Natural killer cell (primary cell): ENCODE measurements at regions not wholly inside any gene's neighbourhood (a gene's known extent, or its start where the extent isn't known, plus 50 kb on each side); places are given as distances from the start of the nearest gene placed in this dataset.

Experiments
- ATAC-seq, 3 donors: fragments of 150-1000 bp in 2 of 3; fragments of 200-7000 bp in 1 of 3; cut with Tn5 transposase; 1 replicate in 1 of 3; 2 replicates in 2 of 3; pipeline ENCODE4 v1.10.0; 2021; ENCODE audit warnings: mild to moderate bottlenecking in 2 of 3, moderate library complexity in 2 of 3
- DNase-seq, 2 donors: peaks; one replicate each; pipeline versions ENCODE4 v3.0.0 to v3.0.0-alpha.2; 2013 to 2021; ENCODE audit warnings: mixed read lengths in 1 of 2
- H3K27ac ChIP-seq: one replicate; pipeline ENCODE4 v1.5.1; 2013; ENCODE audit warnings: mild to moderate bottlenecking, low read length
- H3K27me3 ChIP-seq: one replicate; pipeline ENCODE4 v1.6.1; 2013; ENCODE audit warnings: low read length; ENCODE audit not compliant: control insufficient read depth, insufficient read depth
- H3K36me3 ChIP-seq: one replicate; pipeline ENCODE4 v1.6.1; 2013; ENCODE audit warnings: low read length; ENCODE audit not compliant: control insufficient read depth, insufficient read depth
- H3K4me1 ChIP-seq: one replicate; pipeline ENCODE4 v1.6.1; 2013; ENCODE audit warnings: low read length; ENCODE audit not compliant: control insufficient read depth, insufficient read depth
- H3K4me3 ChIP-seq: one replicate; pipeline ENCODE4 v1.5.1; 2013; ENCODE audit warnings: low read length
- H3K9me3 ChIP-seq: one replicate; pipeline ENCODE4 v1.6.1; 2013; ENCODE audit warnings: low read length; ENCODE audit not compliant: control insufficient read depth, insufficient read depth
- H3K27ac Mint-ChIP-seq, 2 donors: one replicate each; pipeline ENCODE4 v1.8.0; 2022; ENCODE audit warnings: mild to moderate bottlenecking in 2 of 2, mixed read lengths in 2 of 2, moderate library complexity in 1 of 2
- H3K27me3 Mint-ChIP-seq, 2 donors: one replicate each; pipeline ENCODE4 v1.8.0; 2022; ENCODE audit warnings: low read depth in 2 of 2, mixed read lengths in 2 of 2
- H3K36me3 Mint-ChIP-seq: one replicate; pipeline ENCODE4 v1.8.0; 2022; ENCODE audit warnings: mixed read lengths
- H3K4me1 Mint-ChIP-seq, 2 donors: one replicate each; pipeline ENCODE4 v1.8.0; 2022; ENCODE audit warnings: mixed read lengths in 2 of 2
- H3K4me3 Mint-ChIP-seq: one replicate; pipeline ENCODE4 v1.8.0; 2022; ENCODE audit warnings: mild to moderate bottlenecking, moderate library complexity, mixed read lengths
- H3K9me3 Mint-ChIP-seq, 2 donors: one replicate each; pipeline ENCODE4 v1.8.0; 2022; ENCODE audit warnings: mixed read lengths in 2 of 2
- CTCF ChIP-seq: fragments of 200-600 bp; IDR thresholded peaks from one replicate; pipeline ENCODE4 v1.8.0; 2022; ENCODE audit warnings: antibody characterized with exemption
- WGBS: methylation state at CpG from one replicate; pipeline ENCODE4 v1.1.7; 2013; ENCODE audit warnings: missing lambda C conversion rate; ENCODE audit not compliant: insufficient coverage; 5-methylcytosine and 5-hydroxymethylcytosine counted together
- intact Hi-C: fragments of 100-400 bp; cut with micrococcal nuclease; formaldehyde crosslinking; loops from one replicate; pipeline ENCODE4 v1.14.2; 2022

GRCh38 chr10:129165770-129166169 is 301.3 kb upstream of the MGMT start:
- Mint-ChIP-seq H3K4me3 (no peak overlapping the region), H3K4me1 (no peaks in the 10 kb centered on the region)
- ATAC-seq = no peak

GRCh38 chr10:129168660-129169059 is 298.4 kb upstream of the MGMT start:
- Mint-ChIP-seq H3K27ac (no peak overlapping the region), H3K4me3 (no peak overlapping the region), H3K4me1 (no peaks in the 10 kb centered on the region), H3K36me3 (no peaks in the 10 kb centered on the region), H3K9me3 (no peaks in the 10 kb centered on the region), H3K27me3 (peaks cover 9 to 12% of the 10 kb centered on the region in 2 donors)
- WGBS = 100% methylated on average over 2 of the region's 4 CpGs
- Histone ChIP-seq H3K9me3 (no peaks in the 10 kb centered on the region), H3K4me3 (no peak overlapping the region), H3K27me3 (peaks cover 4% of the 10 kb centered on the region), H3K27ac (no peak overlapping the region), H3K36me3 (no peaks in the 10 kb centered on the region), H3K4me1 (no peaks in the 10 kb centered on the region)
- DNase-seq = no peak
- intact Hi-C loops = no loop called here
- no peak for ATAC-seq
- no peak for TF ChIP-seq CTCF

More at GRCh38 chr10:129165770-129166169, 301.3 kb upstream of the MGMT start:
- Histone ChIP-seq H3K4me3 (no peak overlapping the region), H3K36me3 (no peaks in the 10 kb centered on the region), H3K9me3 (no peaks in the 10 kb centered on the region), H3K27ac (no peak overlapping the region), H3K4me1 (no peaks in the 10 kb centered on the region), H3K27me3 (peaks cover 4% of the 10 kb centered on the region)
- H3K27ac Mint-ChIP-seq = no peak overlapping the region
- no peak for DNase-seq
- H3K36me3 Mint-ChIP-seq = no peaks in the 10 kb centered on the region
- intact Hi-C loops = no loop called here
- WGBS = 50% methylated on average over 1 of the region's 1 CpG
- H3K27me3 Mint-ChIP-seq = peaks cover 2 to 6% of the 10 kb centered on the region in 2 donors
- no peak for TF ChIP-seq CTCF
- H3K9me3 Mint-ChIP-seq = no peaks in the 10 kb centered on the region

GRCh38 chr10:129169115-129169514 is 297.9 kb upstream of the MGMT start:
- ATAC-seq (no peak), DNase-seq (no peak)
- no peak for TF ChIP-seq CTCF
- Histone ChIP-seq H3K27me3 (peaks cover 4% of the 10 kb centered on the region), H3K9me3 (no peaks in the 10 kb centered on the region), H3K4me3 (no peak overlapping the region), H3K36me3 (no peaks in the 10 kb centered on the region), H3K4me1 (no peaks in the 10 kb centered on the region), H3K27ac (no peak overlapping the region)
- H3K9me3 Mint-ChIP-seq = no peaks in the 10 kb centered on the region
- 86% methylated on average over 6 of the region's 6 CpGs for WGBS
- no peaks in the 10 kb centered on the region for H3K36me3 Mint-ChIP-seq
- intact Hi-C loops = no loop called here
- no peak overlapping the region for H3K4me3 Mint-ChIP-seq
- no peak overlapping the region for H3K27ac Mint-ChIP-seq
- H3K27me3 Mint-ChIP-seq = peaks cover 11 to 16% of the 10 kb centered on the region in 2 donors
- H3K4me1 Mint-ChIP-seq = no peaks in the 10 kb centered on the region

GRCh38 chr10:129170812-129171211 is 296.2 kb upstream of the MGMT start:
- Histone ChIP-seq H3K4me3 (no peak overlapping the region), H3K4me1 (no peaks in the 10 kb centered on the region), H3K36me3 (no peaks in the 10 kb centered on the region), H3K27me3 (no peaks in the 10 kb centered on the region), H3K27ac (no peak overlapping the region), H3K9me3 (no peaks in the 10 kb centered on the region)
- intact Hi-C loops = no loop called here
- WGBS = 60% methylated on average over 1 of the region's 3 CpGs
- H3K9me3 Mint-ChIP-seq = no peaks in the 10 kb centered on the region
- H3K4me1 Mint-ChIP-seq = no peaks in the 10 kb centered on the region
- H3K27me3 Mint-ChIP-seq = peaks cover 23 to 28% of the 10 kb centered on the region in 2 donors
- H3K36me3 Mint-ChIP-seq = no peaks in the 10 kb centered on the region
- H3K4me3 Mint-ChIP-seq = no peak overlapping the region
- H3K27ac Mint-ChIP-seq = no peak overlapping the region
- TF ChIP-seq CTCF = no peak
- DNase-seq (no peak), ATAC-seq (no peak)
